Activated naive CD4-positive, alpha-beta T cell treated with anti-CD3 and anti-CD28 coated beads, Interleukin-2, amount 50 U/mL, for 16 hours (primary cell): ENCODE measurements at regions not wholly inside any gene's neighbourhood (a gene's known extent, or its start where the extent isn't known, plus 50 kb on each side); places are given as distances from the start of the nearest gene placed in this dataset.
"Not testable (repeated sequence)": the region's sequence is repeated elsewhere in the genome, so short reads cannot be mapped to it uniquely, and the experiment has no call there.

ENCODE experiments used
- DNase-seq: peaks from one replicate; pipeline ENCODE4 v3.0.0-alpha.2; 2020

DNA sequence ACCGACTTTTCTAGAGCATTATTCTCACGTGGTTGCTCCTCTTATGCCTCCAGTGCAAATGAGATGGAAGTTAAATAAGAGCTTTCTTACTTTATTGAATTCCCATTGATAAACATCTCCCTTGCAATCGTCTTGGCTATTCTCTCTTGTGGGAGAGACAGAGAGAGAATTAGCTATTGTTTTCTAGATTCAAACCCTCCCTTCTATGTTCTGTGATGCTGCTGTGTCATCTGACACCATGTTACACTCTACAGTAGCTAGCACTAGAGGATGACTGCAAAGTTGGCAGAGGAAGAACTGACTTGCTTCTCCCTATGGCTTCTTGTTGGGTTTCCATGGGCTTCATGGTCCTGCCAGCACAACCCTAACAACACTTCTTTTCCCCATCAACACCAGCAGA lies 134.6 kb upstream of the RANBP3L start:
- no peak for DNase-seq

DNA sequence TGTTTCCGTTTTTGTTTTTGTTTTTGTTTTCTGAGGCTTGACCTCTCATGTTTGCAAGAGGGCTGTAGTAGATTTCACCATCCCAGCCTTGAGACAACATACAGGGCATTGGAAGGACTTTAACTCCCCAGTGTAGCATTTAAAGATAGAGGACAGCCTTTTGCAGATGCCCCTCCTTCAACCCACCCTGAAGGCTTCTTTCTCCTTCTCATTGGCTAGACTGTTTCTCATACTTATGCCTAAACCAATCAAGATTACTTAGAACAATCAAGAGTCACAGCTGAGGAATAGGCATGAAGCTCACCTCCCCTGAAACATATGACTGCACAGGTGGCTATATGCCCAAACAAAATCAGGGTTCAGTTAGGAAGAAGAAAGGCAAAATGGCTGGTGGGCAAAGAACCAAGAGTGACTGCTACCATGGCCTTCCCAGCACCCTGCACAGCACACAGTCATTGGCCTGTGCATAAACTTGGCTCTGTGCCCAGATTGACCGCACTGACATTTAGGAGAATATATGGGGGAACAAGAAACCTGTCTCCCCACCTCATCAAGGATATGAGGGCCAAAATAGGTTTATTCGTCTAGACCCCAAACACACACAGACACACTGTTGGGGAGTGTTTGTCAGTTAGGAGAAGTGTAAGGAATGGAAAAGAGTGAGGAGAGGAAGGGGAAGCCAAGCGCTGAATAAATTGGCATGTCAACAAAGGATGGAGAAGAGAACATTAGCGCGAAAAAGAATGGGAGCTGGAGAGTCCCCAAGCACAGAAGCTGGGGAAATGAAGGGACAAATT lies 137.3 kb upstream of the RANBP3L start:
- no peak for DNase-seq

DNA sequence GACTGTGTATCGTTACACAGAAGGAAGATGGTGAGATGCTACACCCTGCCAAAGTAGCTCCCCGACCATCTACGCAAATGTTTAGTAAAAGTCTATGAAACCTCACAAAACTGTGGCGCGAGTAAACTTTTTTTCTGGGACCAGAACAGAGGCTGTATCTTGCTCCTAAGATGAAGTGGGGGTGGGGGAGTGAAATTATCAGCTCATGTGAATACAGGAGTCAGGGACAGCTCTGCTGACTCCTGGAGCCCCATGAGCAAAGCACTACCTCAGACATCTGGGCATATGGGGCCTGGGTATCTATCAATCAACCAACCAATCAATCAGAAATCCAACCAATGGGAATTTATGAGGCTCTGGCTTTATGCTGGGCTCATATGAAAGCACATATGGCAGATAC lies 138.6 kb upstream of the RANBP3L start:
- DNase-seq, result no peak

DNA sequence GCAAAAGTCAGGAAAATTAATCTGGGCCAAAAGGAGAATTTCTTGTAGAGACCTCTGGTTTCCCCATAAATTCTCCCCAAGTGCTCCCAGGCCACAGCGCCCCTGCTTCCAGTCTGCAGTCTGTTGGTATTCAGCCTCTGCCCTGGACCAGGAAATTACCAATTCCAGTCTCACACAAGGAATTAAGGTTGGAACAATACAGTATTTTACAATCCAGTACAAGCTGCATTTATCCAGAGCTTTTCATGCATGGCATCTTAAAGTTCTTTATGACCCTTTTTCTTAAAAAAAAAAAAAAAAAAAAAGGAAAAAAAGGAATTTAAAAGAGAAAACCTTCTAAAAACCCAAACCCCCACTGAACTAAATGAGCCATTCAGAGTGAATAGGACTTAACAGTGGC lies 139.6 kb upstream of the RANBP3L start:
- DNase-seq, result no peak

DNA sequence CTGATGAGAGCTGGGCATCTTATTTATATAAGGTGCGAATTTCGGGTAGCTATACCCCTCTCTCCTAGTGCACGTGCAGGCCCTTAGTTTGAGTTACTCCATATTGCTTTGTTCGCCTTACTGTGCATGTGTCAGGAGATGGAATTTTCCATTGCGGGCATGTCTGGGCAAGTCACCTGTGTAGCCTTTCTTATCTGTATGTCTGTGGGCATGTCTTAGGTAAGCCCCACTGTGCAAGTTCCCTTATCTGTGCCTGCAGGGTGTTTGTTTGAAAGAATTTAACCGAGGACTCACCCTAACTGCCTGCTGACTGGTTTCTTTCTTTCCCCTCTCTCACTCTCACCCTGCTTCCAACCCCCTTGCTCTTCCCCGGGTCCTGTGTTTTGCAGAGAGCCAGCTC lies 140.7 kb upstream of the RANBP3L start:
- DNase-seq, result no peak

DNA sequence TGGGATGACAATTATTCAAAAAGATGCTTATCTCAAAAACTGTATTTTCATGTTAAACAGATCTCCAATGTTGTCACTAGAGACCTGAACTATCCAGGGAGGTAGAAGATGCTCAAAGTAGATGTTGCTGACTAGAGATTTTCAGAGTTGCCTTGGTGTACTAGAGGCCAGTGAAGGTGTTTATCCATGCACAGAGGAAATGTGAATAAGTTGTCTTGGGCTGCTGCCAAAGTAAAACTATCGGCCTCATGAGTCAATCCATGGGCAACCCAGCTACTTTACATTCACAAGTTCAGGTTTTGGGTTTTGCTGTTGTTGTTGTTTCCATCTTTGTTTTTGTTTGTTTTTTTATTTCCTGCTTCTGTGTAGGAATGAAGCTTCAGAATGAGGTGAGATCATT lies 141.1 kb upstream of the RANBP3L start:
- no peak for DNase-seq

DNA sequence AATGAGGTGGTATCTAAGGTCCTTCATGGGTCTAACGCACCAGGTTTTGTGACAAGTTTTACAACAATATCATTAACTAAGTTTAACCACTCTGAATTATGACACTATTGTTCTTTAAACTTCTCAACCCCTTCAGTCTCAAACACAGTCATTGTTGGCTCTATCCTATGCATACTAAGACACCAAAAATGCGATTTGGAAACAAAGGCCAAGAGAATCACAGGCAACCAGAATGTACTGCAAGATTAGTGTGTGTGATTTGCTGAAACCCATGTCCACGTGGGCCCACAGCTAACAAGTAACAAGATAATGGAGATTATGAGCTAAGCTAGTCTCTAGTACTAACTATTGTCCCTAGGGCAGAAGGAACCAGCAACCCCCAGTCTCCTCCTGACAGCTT lies 142.2 kb upstream of the RANBP3L start:
- no peak for DNase-seq

DNA sequence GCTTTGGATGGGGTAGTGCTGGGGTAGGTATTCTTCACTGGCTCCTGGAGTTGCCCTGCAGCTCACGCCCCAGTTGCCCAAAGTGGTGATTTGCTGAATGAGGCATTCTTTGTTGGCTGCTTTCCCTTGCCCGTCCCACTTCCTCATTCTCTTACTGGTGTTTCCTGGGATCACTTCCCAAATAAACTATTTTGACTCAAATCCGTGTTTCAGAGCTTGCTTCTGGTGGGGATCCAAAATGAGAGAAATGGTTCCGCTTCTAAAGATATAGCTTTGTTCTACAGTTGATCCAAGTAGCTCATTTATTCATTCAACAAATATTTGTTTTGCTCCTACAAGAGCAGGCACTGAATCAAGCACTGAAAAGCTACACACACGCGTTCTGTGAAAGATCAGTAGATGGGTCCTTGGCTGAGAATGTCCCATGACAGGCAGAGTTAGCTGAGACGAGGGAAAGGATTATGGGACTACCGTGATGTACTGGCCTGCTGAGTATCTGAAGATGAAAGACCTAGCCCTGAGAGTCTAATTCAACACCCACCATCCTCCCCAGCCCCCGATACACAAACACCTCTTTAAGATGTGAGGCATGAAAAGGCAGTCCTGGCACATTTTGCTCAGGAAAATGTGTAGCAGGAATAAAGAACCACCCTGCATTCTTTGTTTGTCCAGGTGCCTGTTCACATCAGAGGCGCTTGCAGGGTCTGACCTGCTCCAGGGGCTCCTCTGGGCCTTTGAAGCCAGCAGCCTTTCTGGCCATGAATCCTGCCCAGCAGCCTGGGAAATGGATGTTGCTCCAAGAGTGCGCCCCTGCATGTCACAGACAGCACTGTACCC lies 143.1 kb upstream of the RANBP3L start:
- DNase-seq, result no peak

DNA sequence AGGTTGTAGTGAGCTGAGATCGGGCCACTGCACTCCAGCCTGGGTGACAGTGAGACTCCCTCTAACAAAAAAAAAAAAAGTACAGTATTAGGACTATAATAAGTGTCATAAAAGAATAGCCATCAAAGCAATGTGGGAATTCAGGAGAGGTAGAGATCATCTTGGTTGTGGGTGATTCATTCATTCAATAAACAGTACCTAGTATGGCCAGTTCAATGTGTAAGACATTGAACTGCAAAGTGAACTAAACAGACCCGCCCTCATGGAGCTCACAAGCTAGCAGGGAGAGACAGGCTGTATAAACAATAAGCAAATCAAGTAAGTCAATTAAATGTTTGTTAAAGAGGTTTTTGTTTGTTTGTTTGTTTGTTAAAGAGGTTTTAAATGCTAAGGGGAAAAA lies 146.1 kb upstream of the RANBP3L start:
- DNase-seq, result no peak

DNA sequence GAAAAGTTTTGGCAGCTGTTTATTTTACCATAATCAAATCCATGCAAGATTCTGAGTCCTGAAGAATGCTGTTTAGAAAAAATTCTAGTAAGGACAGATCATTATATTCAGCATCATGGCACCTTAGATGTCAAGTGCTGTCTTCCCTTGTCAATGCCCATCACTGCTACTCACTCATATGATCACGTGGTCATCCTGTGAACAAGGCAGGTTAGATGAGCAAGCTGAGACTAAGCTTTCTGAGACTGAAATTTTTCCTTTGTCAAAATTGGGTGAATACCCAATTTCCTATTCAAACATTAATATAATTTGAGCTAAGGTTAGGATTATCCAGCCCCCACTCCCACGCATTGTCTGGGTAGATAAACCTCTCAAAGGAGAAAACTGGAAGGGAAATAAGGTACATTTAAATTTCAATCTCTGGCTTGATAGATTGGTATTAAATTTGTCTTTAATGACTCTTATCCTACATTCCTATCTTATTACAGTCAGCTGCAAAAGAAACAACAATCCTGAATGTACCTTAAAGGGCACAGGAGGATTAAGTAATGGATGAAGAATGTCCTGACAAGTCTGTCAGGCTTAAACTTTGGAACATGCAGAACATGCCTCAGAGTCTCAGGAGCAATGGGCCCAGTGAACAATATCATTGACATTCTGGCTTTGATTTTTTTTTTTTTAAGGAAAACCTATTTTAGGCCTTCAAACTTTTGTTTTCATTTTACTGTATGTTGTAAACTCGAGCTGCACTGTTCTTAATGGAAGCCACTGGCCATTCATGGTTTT lies 148.7 kb upstream of the RANBP3L start:
- DNase-seq, result no peak

DNA sequence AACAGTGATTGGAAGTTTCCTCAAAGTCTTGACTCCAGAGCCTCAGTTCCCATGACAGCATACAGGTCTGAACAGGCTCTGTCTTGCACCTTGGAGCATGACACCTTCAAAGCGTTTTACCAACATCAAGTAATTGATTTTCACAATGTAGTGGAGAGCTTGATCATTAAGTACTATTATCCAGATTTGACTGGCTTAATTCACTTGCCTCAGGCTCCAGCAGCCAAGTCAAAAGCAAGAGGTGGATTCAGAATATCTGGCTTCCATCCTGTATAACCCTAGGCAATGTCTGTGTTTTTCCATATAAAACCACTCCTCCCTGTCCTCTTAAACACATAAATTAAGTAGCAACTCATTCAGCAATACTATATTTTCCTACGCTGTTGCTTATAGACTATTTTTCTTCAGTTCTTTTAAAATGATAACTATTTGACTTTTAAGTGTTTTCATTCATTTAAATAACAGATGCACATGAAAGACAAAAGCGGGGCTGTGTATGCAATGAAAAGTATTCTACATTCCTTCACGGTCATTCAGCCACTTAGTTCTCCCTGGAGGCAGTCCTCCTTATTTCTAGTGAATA lies 150.8 kb upstream of the RANBP3L start:
- no peak for DNase-seq

DNA sequence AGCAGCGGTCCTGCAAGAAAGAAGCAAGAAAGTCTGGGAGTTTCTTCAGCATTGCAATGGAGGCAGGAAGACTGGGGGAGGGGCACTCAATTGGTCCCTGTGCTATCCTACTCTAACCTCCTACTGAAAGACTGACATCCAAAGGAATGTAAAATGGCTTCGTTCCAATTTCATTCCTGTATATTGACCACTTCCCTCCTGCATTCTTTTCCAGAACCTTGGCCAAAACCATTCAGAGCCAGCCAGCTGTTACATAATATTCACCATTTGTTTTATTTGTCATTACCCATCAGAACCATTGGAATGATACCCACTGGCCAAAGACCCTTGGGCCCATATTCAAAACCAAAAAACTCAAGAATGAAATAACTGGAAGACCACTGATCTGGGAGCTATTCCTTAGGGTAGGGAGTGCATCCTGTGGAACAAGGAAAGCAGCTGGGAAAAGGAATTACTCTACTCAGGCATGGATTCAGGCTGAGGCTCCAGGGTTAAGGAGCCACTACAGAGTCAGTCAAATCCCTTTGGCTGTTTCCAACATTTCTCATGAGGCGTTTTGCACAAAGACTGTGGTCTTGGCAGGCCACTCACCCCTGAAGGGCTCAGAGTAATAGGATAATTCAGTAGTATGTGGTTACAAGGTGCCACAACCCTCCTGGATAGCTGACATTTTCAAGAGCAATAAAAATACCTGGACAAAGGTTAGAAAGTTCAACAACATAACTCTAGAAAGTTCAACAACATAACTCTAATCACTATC lies 148.7 kb upstream of the SLC1A3 start:
- DNase-seq, result no peak

DNA sequence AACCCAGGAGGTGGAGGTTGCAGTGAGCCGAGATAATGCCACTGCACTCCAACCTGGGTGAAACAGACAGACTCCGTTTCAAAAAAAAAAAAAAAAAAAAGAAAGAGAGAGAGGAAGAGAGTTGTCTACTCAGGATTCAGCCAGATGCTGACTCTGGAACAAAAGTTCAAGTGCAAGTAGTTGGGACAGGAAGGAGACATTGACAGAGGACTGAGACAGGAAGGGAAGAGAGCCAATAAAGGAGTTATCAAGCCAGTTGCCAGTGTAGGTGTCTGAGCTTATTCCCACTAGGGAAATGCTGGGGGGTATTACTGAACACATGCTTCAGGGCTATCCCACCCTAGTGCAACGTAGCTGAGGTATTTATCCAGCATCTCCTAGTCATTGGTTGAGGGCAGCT lies 147.7 kb upstream of the SLC1A3 start:
- DNase-seq, result no peak

DNA sequence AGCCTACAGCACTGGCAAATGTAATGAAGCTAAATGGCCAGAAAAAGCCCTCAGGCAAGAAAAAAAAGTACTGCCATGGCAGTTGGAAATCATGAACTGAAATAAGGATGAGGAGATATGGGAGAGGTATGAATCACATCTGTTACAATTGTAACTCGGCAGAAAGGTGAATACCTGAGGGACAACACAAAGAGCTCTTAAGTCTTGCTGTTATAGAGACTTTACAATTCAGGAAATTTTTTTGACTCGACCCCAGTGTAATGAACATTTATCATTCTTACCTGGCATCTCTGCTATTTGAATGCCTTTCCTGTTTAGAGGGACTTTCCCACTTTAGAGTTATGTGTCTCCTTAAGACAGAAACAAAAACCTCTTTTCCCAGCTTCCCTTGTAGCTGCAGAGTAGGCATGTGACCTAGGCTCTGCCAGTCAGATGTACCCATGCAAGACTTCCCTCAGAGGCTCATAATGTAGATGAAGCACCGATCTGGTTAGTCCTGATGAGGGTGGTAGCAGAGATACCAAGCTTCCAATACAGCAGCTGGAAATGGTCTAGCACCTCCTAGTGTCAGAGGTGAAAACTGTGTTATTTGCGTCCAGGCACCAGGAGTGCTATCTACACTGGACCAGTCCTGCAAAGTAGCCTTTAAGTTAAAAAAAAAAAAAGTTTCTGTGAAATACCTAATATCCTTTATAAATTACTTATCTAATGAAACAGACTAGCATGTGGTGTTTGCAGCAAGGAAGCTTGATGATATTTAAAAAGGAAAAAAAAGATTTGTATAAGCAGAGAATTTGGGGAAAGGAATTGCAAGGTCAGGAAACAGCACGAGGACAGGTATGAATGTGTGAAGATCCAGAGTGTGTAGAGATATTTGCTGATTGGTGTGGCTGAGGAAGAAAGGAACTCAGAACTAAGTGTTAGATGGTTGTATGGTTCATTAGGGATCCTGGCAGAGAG lies 146.9 kb upstream of the SLC1A3 start:
- DNase-seq, result no peak

DNA sequence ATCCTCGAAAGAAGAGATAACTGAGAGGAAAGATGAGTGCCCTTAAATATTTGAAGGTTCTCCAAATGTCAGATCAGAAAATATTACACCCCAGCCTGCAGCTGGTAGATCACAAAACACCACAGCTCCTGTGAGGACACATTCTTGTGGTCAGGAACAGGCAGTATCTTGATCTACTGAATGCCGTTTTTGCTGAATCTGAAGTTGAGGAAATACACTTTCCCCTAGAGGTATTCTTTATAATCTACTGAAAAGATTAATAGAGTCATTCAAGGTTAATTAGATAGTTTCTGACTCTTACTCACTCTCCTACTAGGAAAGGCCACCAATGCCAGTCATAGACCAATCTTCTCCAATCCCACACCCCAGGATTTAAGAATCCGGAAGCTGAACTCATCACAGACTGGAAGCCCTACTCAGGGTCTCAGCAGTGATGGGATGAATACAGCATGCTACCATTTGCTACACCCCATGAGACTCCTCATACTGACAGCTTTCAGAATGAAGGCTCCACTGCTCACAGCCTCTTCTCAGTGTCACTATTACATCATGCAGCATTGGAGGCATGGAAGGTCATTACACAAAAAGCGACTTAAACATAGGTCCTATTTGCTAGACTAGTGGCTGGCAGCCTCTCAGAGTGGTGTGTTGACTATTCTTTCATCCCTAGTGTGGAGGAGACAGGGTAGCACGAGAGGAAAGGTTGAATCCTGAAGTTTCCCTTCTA lies 143.9 kb upstream of the SLC1A3 start:
- no peak for DNase-seq

DNA sequence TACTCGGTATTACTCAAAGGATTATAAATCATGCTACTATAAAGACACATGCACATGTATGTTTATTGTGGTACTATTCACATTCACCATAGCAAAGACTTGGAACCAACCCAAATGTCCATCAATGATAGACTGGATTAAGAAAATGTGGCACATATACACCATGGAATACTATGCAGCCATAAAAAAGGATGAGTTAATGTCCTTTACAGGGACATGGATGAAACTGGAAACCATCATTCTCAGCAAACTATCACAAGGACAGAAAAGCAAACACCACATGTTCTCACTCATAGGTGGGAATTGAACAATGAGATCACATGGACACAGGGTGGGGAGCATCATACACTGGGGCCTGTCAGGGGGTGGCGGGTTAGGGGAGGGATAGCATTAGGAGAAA lies 130.5 kb upstream of the SLC1A3 start:
- DNase-seq, result not testable (repeated sequence)

DNA sequence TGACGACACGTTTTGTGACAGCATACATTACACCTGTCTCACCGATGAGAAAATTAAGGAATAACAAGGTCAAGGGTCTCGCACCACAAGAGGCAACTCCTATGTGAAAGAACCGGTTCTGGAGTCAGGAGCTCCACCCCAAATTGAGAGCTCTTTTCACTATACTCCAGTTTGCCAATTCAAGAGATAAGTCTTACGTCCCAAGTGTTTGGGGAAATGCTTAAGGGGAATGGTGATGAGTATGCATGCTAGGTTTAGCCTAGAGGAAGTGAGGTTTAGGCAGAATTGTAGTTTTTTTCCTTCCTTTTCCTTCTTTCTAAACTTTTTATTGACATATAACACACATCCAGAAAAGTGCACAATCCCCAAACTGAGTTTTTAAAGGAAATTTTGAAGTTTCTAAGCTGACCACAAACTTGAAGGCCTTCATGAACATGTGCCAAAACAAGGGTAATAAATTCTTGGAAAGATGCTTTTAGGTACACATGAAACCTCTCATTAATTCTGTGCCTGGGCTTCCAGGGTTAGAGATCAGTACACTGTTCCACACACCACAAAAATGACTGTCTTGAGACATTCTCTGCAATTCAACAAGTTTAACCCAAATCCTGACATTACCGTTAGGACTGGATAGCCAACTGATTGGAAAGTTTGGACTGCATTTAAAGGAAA lies 127.6 kb upstream of the SLC1A3 start:
- DNase-seq, result no peak

DNA sequence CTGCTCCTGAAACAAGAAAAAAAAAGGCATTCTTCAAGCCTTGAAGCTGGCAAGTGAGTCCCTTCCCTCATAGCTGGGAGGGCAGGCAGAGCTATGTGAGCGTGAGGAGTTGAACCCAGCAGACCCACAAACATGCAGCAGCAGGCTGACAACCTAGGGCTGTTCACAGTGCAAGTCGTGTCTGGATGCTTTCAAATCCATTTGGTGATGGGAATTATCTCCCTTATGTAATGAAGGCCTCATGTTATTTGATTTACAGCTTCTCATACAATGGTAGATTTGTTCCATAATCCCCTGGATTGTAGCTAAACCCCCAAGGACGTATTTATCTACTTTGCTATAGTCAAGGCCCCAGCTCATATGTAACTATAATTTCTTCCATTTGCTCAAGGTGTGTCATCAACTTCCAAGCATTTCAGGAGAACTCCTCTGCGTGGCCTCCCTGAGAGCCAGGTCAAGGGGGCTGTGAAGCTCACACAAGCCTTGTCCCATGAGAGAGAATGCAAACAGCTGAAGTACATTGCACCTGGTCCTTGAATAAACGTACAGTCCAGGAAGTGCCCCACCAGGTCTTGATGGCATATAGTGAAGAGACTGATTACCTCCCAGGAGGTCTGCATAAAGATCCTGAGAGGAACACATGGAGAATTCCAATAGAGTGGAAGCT lies 124.8 kb upstream of the SLC1A3 start:
- no peak for DNase-seq

DNA sequence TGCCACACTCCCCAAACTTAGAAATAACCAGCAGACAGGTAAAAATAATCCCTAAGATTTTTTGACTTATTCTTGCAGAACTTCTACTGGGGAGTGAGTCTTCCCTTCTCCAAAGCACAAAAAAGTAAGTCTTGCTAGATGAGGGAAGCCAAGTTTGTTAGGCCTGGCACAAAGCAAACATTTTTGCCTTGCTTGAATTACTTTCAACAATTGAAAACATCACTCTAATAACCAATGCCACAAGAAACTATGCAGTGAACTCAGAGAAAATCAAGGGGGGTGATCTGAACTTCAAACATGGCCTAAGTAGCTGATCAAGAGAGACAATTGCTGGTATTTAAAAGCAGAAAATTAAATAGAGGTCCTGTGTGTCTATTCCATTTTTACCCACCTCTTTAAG lies 123.6 kb upstream of the SLC1A3 start:
- no peak for DNase-seq
